HG02763 (cell line): ENCODE measurements at regions not wholly inside any gene's neighbourhood (a gene's known extent, or its start where the extent isn't known, plus 50 kb on each side); places are given as distances from the start of the nearest gene placed in this dataset.
"Not testable (repeated sequence)": the region's sequence is repeated elsewhere in the genome, so short reads cannot be mapped to it uniquely, and the experiment has no call there.

Source experiments
- ATAC-seq: cut with Tn5 transposase; IDR thresholded peaks from one replicate; pipeline ENCODE4 v1.9.1; 2021; ENCODE audit warnings: mild to moderate bottlenecking, moderate library complexity; ENCODE audit not compliant: unreplicated experiment

DNA sequence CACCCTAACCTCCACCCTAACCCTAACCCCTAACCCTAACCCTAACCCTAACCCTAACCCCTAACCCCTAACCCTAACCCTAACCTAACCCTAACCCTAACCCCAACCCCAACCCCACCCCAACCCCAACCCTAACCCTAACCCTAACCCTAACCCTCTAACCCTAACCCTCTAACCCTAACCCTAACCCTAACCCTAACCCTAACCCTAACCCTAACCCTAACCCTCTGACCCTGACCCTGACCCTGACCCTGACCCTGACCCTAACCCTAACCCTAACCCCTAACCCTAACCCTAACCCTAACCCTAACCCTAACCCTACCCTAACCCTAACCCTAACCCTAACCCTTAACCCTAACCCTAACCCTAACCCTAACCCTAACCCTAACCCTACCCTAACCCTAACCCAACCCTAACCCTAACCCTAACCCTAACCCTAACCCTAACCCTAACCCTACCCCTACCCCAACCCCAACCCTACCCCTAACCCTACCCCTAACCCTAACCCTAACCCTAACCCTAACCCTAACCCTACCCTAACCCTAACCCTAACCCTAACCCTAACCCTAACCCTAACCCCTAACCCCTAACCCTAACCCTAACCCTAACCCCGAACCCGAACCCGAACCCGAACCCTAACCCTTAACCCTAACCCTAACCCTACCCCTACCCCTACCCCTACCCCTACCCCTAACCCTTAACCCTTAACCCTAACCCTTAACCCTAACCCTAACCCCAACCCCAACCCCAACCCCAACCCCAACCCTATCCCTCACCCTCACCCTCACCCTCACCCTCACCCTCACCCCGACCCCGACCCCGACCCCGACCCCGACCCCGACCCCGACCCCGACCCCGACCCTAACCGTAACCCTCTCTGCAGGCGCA lies 186.2 kb upstream of the CHL1 start:
- ATAC-seq = not testable (repeated sequence)

DNA sequence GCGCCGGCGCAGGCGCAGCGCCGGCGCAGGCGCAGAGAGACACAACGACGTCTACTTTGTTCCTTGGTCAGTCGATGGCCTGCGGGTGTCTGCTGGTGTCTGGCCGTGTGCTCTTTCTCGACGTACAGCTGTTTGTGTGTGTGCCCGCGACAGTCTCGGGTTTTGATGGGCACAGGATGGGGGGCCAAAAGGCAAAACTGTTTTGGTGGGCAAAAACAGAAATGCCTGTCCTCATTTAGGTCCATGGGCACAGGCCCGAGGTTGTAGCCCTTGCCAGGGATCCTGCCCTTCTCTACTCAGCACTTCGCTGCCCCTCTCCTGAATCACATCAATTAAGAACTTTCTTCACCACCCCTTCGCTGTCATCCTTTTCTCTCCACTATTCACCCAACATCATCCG lies 184.8 kb upstream of the CHL1 start:
- no peak for ATAC-seq

DNA sequence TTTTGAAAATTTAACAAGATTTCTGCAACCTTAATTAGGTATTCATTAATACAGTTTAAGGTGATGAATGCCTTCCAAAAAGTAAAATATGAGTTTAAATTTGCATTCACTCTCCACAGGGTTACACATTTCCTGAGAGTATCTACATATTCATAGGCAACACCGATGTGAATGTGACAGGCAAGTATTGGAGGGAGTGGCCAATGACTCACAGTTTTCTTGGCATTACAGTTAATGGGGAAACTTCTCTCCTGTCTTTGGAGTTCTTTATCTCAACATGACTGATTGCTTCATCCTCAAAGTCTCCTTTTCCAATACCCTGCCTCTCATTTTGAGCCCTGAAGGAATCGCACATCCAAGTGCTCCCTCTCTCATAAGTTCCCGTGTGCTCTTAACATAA lies 181.9 kb upstream of the CHL1 start:
- no peak for ATAC-seq

DNA sequence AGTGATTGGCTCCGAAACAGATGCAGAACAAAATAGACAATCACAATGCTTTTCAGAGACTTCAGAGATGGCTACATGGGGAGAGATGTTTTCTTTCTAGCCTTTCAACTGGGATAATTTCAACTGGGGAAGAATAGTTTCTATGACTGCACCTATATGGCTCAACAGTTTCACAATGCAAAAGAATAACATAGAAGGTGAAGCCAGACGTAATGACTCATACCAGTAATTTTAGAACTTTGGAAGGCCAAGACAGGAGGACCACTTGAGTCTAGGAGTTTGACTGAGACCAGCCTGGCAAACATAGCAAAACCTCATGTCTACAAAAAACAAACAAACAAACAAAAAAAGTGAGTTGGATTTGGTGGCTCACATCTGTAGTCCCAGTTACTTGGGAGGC lies 180.2 kb upstream of the CHL1 start:
- ATAC-seq = no peak

DNA sequence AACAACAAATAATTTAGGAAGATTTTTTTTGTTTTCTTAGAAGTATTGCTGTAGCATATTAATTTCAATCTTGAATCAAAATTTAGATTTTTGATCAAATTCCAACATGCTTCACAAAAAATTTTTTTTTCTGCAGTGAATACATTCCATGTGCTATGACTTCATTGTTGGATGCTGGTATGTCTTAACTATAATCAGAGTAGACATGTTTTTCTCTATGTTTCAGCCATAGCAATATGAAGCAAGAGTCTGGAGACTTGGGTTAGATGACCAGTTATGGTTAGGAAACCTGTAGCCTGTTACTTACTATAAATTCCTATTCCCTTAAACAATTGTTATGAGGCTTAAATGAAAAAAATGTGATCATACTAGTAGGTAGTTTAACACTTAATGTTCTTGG lies 176.1 kb upstream of the CHL1 start:
- no peak for ATAC-seq

DNA sequence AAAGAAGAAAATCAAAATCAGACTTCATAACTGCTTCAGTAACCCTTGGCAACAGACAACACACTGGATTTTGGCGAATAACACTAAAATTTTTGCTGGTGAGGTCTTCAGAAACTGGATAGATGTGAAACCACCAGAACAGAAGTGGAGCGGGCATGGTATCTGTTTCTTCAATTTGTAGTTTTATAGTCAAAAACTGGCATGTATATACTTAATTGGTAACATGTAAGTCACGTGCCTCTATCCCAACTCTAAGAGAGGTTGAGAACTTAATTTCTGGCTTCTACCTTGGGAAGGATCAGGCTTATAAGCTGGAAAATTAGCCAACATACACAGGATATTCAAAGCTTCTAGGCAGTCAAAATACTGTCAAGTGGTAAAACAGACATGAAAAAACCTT lies 172.6 kb upstream of the CHL1 start:
- no peak for ATAC-seq

DNA sequence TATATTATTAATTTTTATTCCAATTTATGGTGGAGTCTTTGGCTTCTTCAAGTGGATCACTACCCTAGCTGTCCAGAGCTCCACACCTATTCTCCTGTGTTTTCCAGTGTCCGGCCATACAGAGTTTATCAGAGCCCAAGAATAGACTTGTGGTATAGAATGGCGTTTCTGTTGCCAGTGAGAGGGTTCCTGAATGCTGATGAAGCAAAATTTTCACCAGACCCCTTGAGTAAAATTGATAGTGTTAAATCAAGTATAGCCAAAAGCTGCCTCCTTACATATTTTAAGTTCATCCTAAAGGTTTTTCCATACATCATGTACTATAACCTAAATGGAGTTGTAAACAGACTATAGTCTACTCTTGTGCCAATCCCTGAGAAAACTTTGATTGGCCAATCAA lies 171.5 kb upstream of the CHL1 start:
- ATAC-seq = no peak

DNA sequence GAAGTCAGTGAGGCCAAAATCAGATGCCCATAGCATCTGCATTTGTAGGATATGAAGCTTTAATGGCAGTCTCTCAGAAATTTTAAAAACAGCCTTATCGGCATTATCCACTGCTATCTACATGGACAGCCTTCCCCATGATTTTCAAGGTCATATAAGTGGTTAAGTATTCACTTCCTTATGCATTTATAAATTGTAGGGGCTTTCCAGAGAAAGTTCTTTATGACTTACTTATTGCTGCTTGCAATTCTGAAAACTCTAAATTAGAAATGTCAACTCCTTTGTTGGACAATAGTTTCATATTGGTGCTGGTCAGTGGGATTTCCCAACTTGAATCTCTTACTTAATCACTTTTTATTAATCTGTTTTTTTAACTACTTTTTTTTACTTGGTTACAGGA lies 160.6 kb upstream of the CHL1 start:
- ATAC-seq = not testable (repeated sequence)

DNA sequence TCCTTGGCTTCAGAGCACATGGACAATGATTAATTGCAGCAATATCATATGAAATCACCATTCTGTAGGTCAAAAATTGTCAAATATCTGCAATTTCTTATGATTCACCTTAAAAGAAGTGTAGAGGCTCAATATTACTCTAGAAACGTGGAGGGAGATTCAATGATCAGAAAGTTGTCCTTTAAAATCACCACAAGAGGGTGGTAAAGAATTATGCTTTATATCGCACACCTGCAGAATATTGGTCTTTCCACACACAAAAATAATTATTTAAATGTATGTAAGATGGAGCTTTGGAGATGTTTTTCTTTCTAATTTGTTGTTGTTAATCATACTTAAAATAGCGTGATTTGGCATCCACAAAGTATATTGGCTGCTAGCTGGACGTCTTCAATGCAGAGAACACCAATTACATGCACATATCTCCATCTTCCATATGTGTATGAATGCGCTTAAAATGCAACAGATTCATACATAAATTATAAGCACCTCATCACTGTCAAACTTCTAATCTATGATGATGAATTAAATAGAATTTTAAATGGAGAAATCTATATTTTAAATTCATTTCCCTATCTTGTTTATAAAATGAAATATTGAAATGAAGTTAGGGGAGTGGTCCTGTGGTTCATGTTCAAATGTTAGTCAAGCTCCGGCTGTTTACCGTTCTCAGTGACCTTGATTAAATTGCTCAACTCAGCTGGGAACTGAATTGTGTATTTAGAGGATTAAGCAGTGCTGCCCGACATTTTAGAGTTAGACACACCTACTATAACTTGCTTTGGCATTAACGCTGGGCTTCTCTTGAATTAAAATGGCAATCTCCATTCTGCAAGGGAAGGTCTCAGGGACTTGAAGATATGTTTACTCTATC lies 153.5 kb upstream of the CHL1 start:
- not testable (repeated sequence) for ATAC-seq

DNA sequence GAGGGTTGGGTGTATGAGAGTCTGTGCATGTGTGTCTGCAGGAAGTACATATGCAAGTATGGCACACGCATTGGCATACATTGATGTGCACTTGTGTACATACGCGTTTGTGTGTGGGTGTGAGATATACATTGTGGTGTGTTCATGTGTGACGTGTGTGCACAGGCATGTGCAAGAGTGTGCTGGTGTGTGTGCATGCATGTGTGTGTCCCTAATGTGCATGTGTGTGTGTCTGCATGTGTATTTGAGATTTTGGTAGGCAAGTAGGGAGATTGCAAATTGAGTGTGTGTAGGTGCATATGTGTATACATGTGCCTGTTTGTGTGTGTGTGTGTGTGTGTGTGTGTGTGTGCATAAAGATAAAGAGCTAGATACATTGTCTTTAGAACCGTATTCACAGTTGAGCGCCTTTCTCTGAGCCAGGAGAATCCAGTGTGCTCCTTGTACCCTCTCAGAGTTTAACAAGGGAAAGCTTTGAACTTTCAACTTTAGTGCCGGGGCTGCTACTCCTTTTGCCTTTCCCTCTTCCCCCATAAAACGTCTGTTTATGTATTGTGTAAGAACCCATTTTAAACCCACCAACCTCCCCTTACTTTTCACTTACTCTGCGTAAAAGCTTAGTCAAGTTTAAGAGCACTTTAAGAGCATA lies 152.4 kb upstream of the CHL1 start:
- no peak for ATAC-seq

DNA sequence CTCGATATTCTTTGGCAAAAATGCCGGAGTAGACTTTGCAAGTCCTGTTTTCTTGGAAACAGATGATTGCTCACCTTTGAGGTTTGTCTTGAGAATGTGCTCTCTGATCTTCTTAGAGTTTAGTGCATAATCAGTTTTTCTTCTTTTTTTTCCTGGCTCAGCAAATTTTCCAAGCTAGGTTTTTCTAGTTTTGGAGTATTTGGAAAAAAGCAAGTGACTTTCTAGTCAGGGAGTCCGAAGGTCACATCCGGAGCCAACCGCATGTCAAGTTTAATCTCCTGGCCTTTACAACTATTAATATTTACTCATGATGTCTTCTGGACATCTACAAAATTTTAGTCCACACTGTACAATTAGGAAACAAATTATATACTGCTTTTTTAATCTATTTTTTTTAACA lies 151.6 kb upstream of the CHL1 start:
- ATAC-seq = not testable (repeated sequence)

DNA sequence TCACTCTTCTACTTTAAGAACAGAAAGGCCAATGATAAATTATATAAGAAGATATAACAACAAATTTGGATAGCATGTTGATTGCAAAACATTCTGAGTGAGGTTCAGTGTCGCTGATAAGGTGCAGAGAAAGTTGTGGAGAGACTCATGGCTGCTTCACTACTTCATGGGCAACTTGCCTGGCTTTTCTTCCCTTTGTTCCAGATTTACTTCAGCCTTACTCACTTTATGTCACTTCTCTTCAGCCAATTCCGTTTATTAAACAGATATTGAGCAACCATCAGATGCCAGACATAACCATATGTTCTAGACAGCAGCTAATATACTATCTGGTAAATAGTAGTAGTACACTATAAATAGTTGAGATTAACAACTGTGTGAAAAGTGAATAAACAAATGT lies 150.0 kb upstream of the CHL1 start:
- no peak for ATAC-seq

DNA sequence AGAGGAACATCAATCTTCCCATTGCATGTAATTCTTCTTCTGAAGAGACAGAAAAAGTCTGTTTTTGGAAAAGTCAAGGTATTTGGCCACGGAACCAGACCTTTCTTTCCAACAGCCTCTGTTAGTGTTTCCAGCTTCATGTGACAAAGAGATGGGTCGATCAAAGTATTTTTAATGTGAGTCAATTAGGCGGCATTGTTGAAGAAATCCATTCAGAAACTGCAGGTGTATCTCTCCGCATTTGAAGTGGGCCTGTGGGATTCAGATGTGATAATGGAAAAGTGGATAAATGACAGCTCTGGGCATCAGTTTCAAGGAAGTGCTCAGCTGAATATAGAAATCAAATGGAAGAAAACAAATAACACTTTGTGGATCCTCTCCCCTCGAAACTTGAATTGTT lies 143.1 kb upstream of the CHL1 start:
- ATAC-seq = not testable (repeated sequence)

DNA sequence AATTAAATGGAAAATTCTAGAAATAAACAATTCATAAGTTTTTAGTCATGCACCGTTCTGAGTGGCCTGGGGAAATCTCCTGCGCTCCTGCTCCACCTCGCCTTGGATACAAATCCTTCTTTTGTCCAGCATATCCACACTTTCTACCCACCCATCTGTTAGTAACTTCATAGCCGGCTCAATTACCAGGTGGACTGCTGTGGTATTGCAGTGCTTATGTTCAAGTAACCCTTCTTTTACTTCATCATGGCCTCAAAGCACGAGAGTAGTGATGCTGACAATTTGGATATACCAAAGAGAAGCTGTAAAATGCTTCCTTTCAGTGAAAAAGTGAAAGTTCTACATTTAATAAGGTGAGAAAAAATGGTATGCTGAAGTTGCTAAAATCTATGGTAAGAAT lies 142.3 kb upstream of the CHL1 start:
- no peak for ATAC-seq

DNA sequence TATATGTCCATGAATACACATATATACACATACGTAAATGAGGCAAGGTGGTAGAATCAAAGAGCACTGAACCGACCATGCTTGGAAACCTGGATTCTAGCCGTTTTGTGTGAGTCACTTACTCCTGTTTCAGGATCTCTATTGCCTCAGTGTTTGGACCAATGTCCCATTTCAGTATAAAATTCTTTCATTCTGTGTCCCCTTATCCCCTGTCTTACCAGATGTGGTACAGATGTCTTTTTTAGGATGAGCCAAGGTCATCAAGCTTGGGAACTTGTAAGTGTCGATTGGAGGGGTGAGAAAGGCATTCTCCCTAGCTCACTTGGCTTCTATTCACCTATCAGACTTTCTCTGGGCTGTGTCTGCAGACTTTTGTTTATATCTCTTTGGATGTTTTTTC lies 139.9 kb upstream of the CHL1 start:
- no peak for ATAC-seq

DNA sequence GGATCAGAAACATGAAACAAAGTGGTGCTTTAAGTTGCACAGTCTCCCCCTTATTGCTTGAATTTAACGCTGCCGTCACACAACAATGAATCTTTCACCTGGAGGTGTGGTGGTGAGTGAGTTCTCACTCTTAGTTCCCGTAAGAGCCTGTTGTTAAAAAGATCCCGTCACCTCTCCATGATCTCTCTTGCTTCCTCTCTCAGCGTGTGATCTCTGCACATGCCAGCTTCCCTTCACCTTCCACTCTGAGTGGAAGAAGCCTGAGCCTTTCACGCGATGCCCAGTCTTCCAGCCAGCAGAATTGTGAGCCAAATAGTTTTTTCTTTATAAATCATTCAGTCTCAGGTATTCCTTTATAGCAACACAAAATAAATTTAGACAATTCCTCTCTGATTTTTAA lies 136.7 kb upstream of the CHL1 start:
- no peak for ATAC-seq

DNA sequence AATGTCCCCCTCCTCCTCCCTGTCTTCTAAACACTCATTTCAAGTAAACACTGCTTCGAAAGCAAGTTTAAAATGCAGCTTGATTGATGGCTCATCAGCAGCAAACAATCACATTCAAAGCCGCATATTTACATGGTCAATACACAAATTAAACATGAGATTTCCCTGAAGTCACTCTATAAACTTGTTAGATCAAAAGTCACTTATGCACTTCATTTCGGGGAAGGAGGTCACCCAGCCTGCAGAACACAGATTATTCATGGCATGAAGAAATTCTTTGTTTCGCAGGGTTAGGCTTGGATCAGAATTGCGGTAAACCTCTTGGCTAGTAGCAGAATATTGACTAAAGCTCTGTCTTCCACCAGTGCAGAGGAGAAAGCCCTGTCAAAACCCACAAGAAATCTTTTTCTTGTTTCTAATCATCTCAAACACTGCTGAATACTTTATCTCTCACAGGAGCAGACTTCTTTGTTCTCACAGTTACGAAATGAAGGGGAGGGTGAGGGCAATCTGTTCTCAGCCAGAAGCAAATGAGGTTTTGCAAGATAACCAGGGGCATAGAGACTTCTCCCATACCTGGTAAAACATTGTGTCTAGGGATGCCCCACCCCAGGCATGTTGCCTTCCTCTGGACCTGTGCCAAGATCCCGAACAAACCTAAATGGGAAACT lies 133.3 kb upstream of the CHL1 start:
- no peak for ATAC-seq

DNA sequence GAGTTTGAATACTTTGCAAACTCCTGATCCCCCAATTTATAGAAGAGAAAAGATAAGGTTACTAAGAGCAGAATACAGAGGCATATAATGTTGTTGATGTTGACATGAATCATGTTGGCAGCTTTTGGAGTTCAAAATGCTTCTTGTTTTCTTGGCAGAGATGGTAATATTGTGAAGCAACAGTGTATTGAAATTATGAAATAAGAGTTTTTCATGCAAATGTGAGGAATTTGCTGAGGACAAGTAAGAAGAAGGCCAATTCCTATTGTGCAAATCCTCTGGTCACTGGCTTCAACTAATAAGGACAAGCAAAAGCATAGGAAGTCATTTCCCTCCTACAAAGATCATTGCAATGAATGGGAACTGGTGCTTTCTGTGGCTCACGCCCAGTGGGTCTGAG lies 126.9 kb upstream of the CHL1 start:
- ATAC-seq = no peak

DNA sequence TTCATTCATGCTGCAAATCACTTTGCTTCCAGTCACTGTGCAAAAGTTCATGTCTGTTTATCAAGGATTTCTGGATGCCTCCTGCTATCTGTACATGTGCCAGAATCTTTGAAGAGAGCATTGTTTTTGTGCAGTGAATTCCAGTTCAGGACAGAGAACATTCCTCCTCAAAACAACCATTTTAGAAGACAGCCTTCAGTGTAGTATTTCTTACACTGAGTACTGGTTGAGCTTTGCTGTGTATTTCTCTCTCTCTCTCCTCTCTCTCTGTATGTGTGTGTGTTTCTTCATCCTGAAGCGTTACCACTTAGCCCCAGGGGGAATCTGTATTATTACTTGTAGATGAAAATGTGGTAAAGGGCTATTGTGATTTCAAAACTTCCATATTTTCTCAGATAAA lies 123.8 kb upstream of the CHL1 start:
- no peak for ATAC-seq

DNA sequence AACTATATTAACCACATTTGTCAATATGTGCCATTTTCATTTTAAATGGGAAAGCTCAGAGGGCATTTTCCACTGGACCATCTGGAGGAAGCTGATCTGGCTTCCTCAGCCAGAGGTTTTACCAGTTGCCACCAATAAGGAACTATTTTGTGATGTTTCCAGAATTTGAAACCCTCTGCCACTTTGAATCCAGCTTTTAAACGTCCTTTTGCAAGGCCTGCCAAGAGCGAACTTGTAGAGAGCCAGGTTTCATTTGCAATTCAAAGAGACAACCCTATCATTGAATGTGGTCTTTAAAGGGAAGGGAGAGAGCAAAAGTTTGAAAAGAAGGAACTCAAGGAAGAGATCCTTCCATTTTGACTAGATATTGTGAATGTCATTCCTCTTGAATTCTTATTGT lies 123.3 kb upstream of the CHL1 start:
- no peak for ATAC-seq

DNA sequence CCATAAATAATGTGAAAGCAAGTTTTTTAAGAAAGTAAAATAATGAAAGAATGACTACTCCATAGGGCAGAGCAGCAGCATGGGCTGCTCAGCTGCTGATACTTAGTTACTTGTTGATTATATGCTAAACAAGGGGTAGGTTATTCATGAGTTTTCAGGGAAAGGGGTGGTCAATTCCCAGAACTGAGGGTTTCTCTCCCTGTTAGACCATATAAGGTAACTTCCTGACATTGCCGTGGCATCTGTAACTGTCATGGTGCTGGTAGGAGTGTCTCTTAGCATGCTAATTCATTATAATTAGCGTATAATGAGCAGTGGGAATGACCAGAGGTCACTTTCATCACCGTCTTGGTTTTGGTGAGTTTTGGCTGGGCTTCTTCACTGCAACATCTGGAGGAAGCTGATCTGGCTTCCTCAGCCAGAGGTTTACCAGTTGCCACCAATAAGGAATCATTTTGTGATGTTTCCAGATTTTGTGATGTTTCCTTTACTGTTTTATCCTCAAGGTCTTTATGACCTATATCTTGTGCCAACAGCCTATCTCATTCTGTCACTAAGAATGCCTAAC lies 121.8 kb upstream of the CHL1 start:
- ATAC-seq = no peak
